HepG2 (cell line): ENCODE measurements at regions not wholly inside any gene's neighbourhood (a gene's known extent, or its start where the extent isn't known, plus 50 kb on each side); places are given as distances from the start of the nearest gene placed in this dataset.

Source experiments
- CREB1 ChIP-seq, 2 experiments: fragments of 450-650 bp in 1 of 2; IDR thresholded peaks; 2 replicates each; pipeline ENCODE4 v1.6.1; 2016 to 2017; ENCODE audit warnings: control low read depth in 1 of 2, mild to moderate bottlenecking in 1 of 2, missing compliant biosample characterization in 1 of 2, missing genetic modification characterization in 1 of 2
- CTCF ChIP-seq: sonication (generic); formaldehyde crosslinking; IDR thresholded peaks from 2 replicates; pipeline ENCODE4 v1.5.0; 2020; ENCODE audit warnings: mild to moderate bottlenecking, missing genetic modification reagents, moderate library complexity
- ERF ChIP-seq: IDR thresholded peaks from 2 replicates; pipeline ENCODE4 v1.6.1; 2018; ENCODE audit warnings: missing biosample characterization, missing genetic modification reagents
- ETV6 ChIP-seq: sonication (generic); formaldehyde crosslinking; conservative IDR thresholded peaks from 2 replicates; pipeline ENCODE4 v1.4.0; 2020; ENCODE audit warnings: missing genetic modification reagents
- HDAC2 ChIP-seq: sonication (generic); formaldehyde crosslinking; IDR thresholded peaks from 2 replicates; pipeline ENCODE4 v1.4.0; 2020; ENCODE audit warnings: missing genetic modification reagents
- HOMEZ ChIP-seq: IDR thresholded peaks from 2 replicates; pipeline ENCODE4 v1.6.1; 2016; ENCODE audit warnings: low read depth
- NR1H2 ChIP-seq: sonication (generic); formaldehyde crosslinking; IDR thresholded peaks from 2 replicates; pipeline ENCODE4 v1.8.1; 2022; ENCODE audit warnings: low read depth, missing genetic modification reagents, borderline replicate concordance
- SMC3 ChIP-seq: IDR thresholded peaks from 2 replicates; pipeline ENCODE4 v1.6.1; 2011; ENCODE audit warnings: low read length, improper control_type of control experiment
- SNAPC5 ChIP-seq: sonication (generic); formaldehyde crosslinking; IDR thresholded peaks from 2 replicates; pipeline ENCODE4 v1.8.1; 2023; ENCODE audit warnings: mild to moderate bottlenecking, missing genetic modification reagents, borderline replicate concordance
- SOX6 ChIP-seq, 2 experiments: fragments of 450-650 bp in 1 of 2; sonication (generic) in 1 of 2; formaldehyde crosslinking in 1 of 2; IDR thresholded peaks; 2 replicates each; pipeline versions ENCODE4 v1.4.0 to v1.6.1; 2017 to 2020; ENCODE audit warnings: antibody characterized with exemption in 1 of 2, mild to moderate bottlenecking in 1 of 2, missing genetic modification reagents in 1 of 2
- TGIF2 ChIP-seq: IDR thresholded peaks from 2 replicates; pipeline ENCODE4 v1.6.1; 2016; ENCODE audit warnings: control low read depth, missing compliant biosample characterization
- ZHX1 ChIP-seq: sonication (generic); formaldehyde crosslinking; IDR thresholded peaks from 2 replicates; pipeline ENCODE4 v1.8.1; 2022; ENCODE audit warnings: low read depth, mild to moderate bottlenecking, missing genetic modification reagents
- ZNF253 ChIP-seq: sonication (generic); formaldehyde crosslinking; IDR thresholded peaks from 2 replicates; pipeline ENCODE4 v1.8.0; 2022; ENCODE audit warnings: mild to moderate bottlenecking, missing genetic modification reagents, borderline replicate concordance
- ZNF280B ChIP-seq: sonication (generic); formaldehyde crosslinking; IDR thresholded peaks from 2 replicates; pipeline ENCODE4 v1.5.0; 2020; ENCODE audit warnings: missing genetic modification reagents, mild to moderate bottlenecking, borderline replicate concordance

- TF ChIP-seq CTCF (CRISPR knock-in tag): no peak
- no peak for TF ChIP-seq HDAC2
- no peak for TF ChIP-seq NR1H2 (CRISPR knock-in tag)
- no peak for TF ChIP-seq SNAPC5 (CRISPR knock-in tag)
- no peak for TF ChIP-seq HOMEZ (CRISPR knock-in tag)
- no peak for TF ChIP-seq ZNF253
- TF ChIP-seq SMC3: no peak
- TF ChIP-seq ZNF280B (CRISPR knock-in tag): no peak
- no peak for TF ChIP-seq CREB1 (IDR thresholded peaks at IDR 0.05)
- TF ChIP-seq CREB1 (CRISPR knock-in tag; IDR thresholded peaks at IDR 0.05): no peak
- TF ChIP-seq ERF (CRISPR knock-in tag): no peak
- TF ChIP-seq SOX6 (IDR thresholded peaks at IDR 0.05): no peak
- TF ChIP-seq SOX6 (CRISPR knock-in tag; IDR thresholded peaks at IDR 0.05): no peak
- TF ChIP-seq ETV6 (CRISPR knock-in tag): no peak
- TF ChIP-seq TGIF2 (CRISPR knock-in tag): no peak
- no peak for TF ChIP-seq ZHX1
Measured at GRCh38 chr10:121678631-121679174, 80.5 kb upstream of the FGFR2 start.
